SU-DHL-6 (cell line): ENCODE measurements at regions not wholly inside any gene's neighbourhood (a gene's known extent, or its start where the extent isn't known, plus 50 kb on each side); places are given as distances from the start of the nearest gene placed in this dataset.
"Not testable (repeated sequence)": the region's sequence is repeated elsewhere in the genome, so short reads cannot be mapped to it uniquely, and the experiment has no call there.

Experiments used
- H2AFZ ChIP-seq: fragments of 200-600 bp; sonication (generic); 2 replicates; pipeline ENCODE4 v1.6.1; 2014; ENCODE audit warnings: low read depth, mild to moderate bottlenecking, moderate library complexity, mixed read lengths, antibody characterized with exemption, low read length; ENCODE audit not compliant: severe bottlenecking
- H3F3A ChIP-seq: fragments of 200-600 bp; shearing (Covaris generic); 2 replicates; pipeline ENCODE4 v1.6.0; 2016; ENCODE audit warnings: antibody characterized with exemption, mild to moderate bottlenecking; ENCODE audit not compliant: insufficient read depth
- H3K27ac ChIP-seq: fragments of 200-600 bp; sonication (generic); 2 replicates; pipeline ENCODE4 v1.5.1; 2016; ENCODE audit warnings: low read depth, mild to moderate bottlenecking, low read length, moderate library complexity, mixed read lengths
- H3K27me3 ChIP-seq: fragments of 200-600 bp; sonication (generic), shearing (Covaris generic); 2 replicates; pipeline ENCODE4 v1.6.0; 2014; ENCODE audit warnings: mild to moderate bottlenecking, low read length
- H3K36me3 ChIP-seq: fragments of 200-600 bp; sonication (generic); 2 replicates; pipeline ENCODE4 v1.6.1; 2014; ENCODE audit warnings: mild to moderate bottlenecking, low read length, mixed read lengths
- H3K4me2 ChIP-seq: fragments of 300-600, 200-600 bp; shearing (Covaris generic), sonication (generic); 2 replicates; pipeline ENCODE4 v1.6.0; 2014; ENCODE audit warnings: low read length, low read depth, mild to moderate bottlenecking; ENCODE audit not compliant: poor library complexity, severe bottlenecking
- H3K4me3 ChIP-seq: fragments of 200-600 bp; sonication (generic); 2 replicates; pipeline ENCODE4 v1.5.1; 2014; ENCODE audit warnings: antibody characterized with exemption, low read length, mild to moderate bottlenecking, mixed read lengths; ENCODE audit not compliant: insufficient read depth, poor library complexity, severe bottlenecking
- H3K79me2 ChIP-seq: fragments of 200-600 bp; sonication (generic); 2 replicates; pipeline ENCODE4 v1.6.1; 2014; ENCODE audit warnings: mild to moderate bottlenecking, low read length, moderate library complexity; ENCODE audit not compliant: insufficient read depth
- H3K9ac ChIP-seq: fragments of 200-600 bp; sonication (generic); 2 replicates; pipeline ENCODE4 v1.7.0; 2014; ENCODE audit warnings: mild to moderate bottlenecking, low read length
- H3K9me2 ChIP-seq: fragments of 200-600 bp; sonication (generic); replicated peaks from 2 replicates; pipeline ENCODE4 v1.6.1; 2014; ENCODE audit warnings: low read length; ENCODE audit not compliant: insufficient read depth
- H3K9me3 ChIP-seq: fragments of 200-600 bp; sonication (generic); 2 replicates; pipeline ENCODE4 v1.6.1; 2014; ENCODE audit warnings: low read length, mixed read lengths; ENCODE audit not compliant: insufficient read depth
- H4K20me1 ChIP-seq: fragments of 200-600 bp; sonication (generic); 2 replicates; pipeline ENCODE4 v1.6.1; 2014; ENCODE audit warnings: low read depth, mild to moderate bottlenecking, antibody characterized with exemption, low read length, moderate library complexity, mixed read lengths
- CTCF ChIP-seq: fragments of 200-600 bp; sonication (generic); IDR thresholded peaks from one replicate; pipeline ENCODE4 v1.5.1; 2017; ENCODE audit warnings: antibody characterized with exemption, mild to moderate bottlenecking, low read length, moderate library complexity; ENCODE audit not compliant: insufficient read depth, poor library complexity, severe bottlenecking
- EZH2phosphoT487 ChIP-seq: fragments of 200-600 bp; sonication (generic), shearing (Covaris generic); conservative IDR thresholded peaks from 2 replicates; pipeline ENCODE4 v1.6.1; 2018; ENCODE audit warnings: mild to moderate bottlenecking, antibody characterized with exemption, low read length, moderate library complexity, mixed read lengths

GRCh38 chr12:87336814-87337336 lies 692.3 kb downstream of the C12orf50 start:
- Histone ChIP-seq H3K36me3 (no peaks in the 10 kb centered on the region), H3K27ac (no peak overlapping the region), H3K4me2 (no peak overlapping the region), H3K9ac (no peak overlapping the region), H2AFZ (no peak overlapping the region), H3K9me3 (no peaks in the 10 kb centered on the region), H3K4me3 (no peak overlapping the region), H3F3A (no peaks in the 10 kb centered on the region), H4K20me1 (no peaks in the 10 kb centered on the region), H3K79me2 (no peaks in the 10 kb centered on the region), H3K9me2 (no peaks in the 10 kb centered on the region), H3K27me3 (no peaks in the 10 kb centered on the region)
- TF ChIP-seq CTCF (no peak), EZH2phosphoT487 (no peak)

- Histone ChIP-seq H3K9me2 (no peaks in the 10 kb centered on the region), H3K27ac (no peak overlapping the region), H4K20me1 (no peaks in the 10 kb centered on the region), H3K9ac (no peak overlapping the region), H3K9me3 (no peaks in the 10 kb centered on the region), H3K4me3 (no peak overlapping the region), H3K27me3 (no peaks in the 10 kb centered on the region), H3F3A (no peaks in the 10 kb centered on the region), H3K36me3 (no peaks in the 10 kb centered on the region), H2AFZ (no peak overlapping the region), H3K79me2 (no peaks in the 10 kb centered on the region), H3K4me2 (no peak overlapping the region)
- TF ChIP-seq CTCF (no peak), EZH2phosphoT487 (no peak)
These were observed 696.0 kb downstream of the C12orf50 start for GRCh38 chr12:87332987-87333726.

GRCh38 chr12:87330071-87330555 lies 699.1 kb downstream of the C12orf50 start:
- H3K79me2 ChIP-seq, H3K36me3 ChIP-seq, H3K27me3 ChIP-seq, H3K4me2 ChIP-seq, H3K9me3 ChIP-seq, H3F3A ChIP-seq, H3K4me3 ChIP-seq, H3K27ac ChIP-seq, H3K9ac ChIP-seq, H3K9me2 ChIP-seq, H2AFZ ChIP-seq, H4K20me1 ChIP-seq: not testable (repeated sequence)

- Histone ChIP-seq H3F3A (no peaks in the 10 kb centered on the region), H3K9ac (no peak overlapping the region), H3K36me3 (no peaks in the 10 kb centered on the region), H3K4me2 (no peak overlapping the region), H3K9me2 (no peaks in the 10 kb centered on the region), H3K79me2 (no peaks in the 10 kb centered on the region), H4K20me1 (no peaks in the 10 kb centered on the region), H3K4me3 (no peak overlapping the region), H2AFZ (no peak overlapping the region), H3K9me3 (no peaks in the 10 kb centered on the region), H3K27me3 (no peaks in the 10 kb centered on the region), H3K27ac (no peak overlapping the region)
- TF ChIP-seq EZH2phosphoT487 (no peak), CTCF (no peak)
These were observed 699.9 kb downstream of the C12orf50 start for GRCh38 chr12:87329076-87329863.
